RWPE1 (cell line): ENCODE measurements at regions not wholly inside any gene's neighbourhood (a gene's known extent, or its start where the extent isn't known, plus 50 kb on each side); places are given as distances from the start of the nearest gene placed in this dataset.

Experiments
- CTCF ChIA-PET: fragments of 350-600 bp; sonication (Branson Sonifier 250); formaldehyde crosslinking; extraction: SDS; loops from one replicate; lab custom pipeline; 2021; lab: Yijun Ruan, JAX
- POLR2A ChIA-PET: fragments of 400-600 bp; formaldehyde crosslinking; extraction: SDS; loops from one replicate; lab custom pipeline; 2020; ENCODE audit warnings: antibody characterized with exemption; ENCODE audit not compliant: low non-redundant PET; lab: Yijun Ruan, JAX
- DNase-seq: peaks from one replicate; pipeline ENCODE4 v3.0.0; 2012; ENCODE audit warnings: low spot score
- H3K27ac ChIP-seq: fragments of 450-650 bp; 2 replicates; pipeline ENCODE4 v1.5.1; 2017
- CTCF ChIP-seq: fragments of 450-650 bp; conservative IDR thresholded peaks from 2 replicates; pipeline ENCODE4 v1.5.1; 2017; ENCODE audit warnings: low read depth, mild to moderate bottlenecking

- CTCF ChIA-PET, result no interaction called here
- TF ChIP-seq CTCF, result no peak
- POLR2A ChIA-PET, result no interaction called here
- no peak overlapping the region for H3K27ac ChIP-seq
- DNase-seq, result no peak
Observed at GRCh38 chr1:217078078-217078690, 355.0 kb upstream of the ESRRG start.

GRCh38 chr1:217077426-217077825 is 354.2 kb upstream of the ESRRG start:
- POLR2A ChIA-PET, result no interaction called here
- no peak overlapping the region for H3K27ac ChIP-seq
- DNase-seq, result no peak
- CTCF ChIA-PET, result no interaction called here
- TF ChIP-seq CTCF, result no peak

- H3K27ac ChIP-seq, result no peak overlapping the region
- CTCF ChIA-PET, result no interaction called here
- TF ChIP-seq CTCF, result no peak
- no peak for DNase-seq
- POLR2A ChIA-PET, result no interaction called here
Observed at GRCh38 chr1:217076902-217077301, 353.7 kb upstream of the ESRRG start.

- no peak for TF ChIP-seq CTCF
- ChIA-PET CTCF (no interaction called here), POLR2A (no interaction called here)
- DNase-seq, result no peak
- no peak overlapping the region for H3K27ac ChIP-seq
Observed at GRCh38 chr1:217072926-217073325, 349.7 kb upstream of the ESRRG start.

GRCh38 chr1:217067642-217068041 is 344.4 kb upstream of the ESRRG start:
- no peak overlapping the region for H3K27ac ChIP-seq
- TF ChIP-seq CTCF, result no peak
- DNase-seq, result no peak
- ChIA-PET CTCF (no interaction called here), POLR2A (no interaction called here)

- DNase-seq, result no peak
- ChIA-PET POLR2A (no interaction called here), CTCF (no interaction called here)
- TF ChIP-seq CTCF, result no peak
- H3K27ac ChIP-seq, result no peak overlapping the region
Observed at GRCh38 chr1:217066794-217067193, 343.6 kb upstream of the ESRRG start.
